GM06990 (cell line): ENCODE measurements at regions not wholly inside any gene's neighbourhood (a gene's known extent, or its start where the extent isn't known, plus 50 kb on each side); places are given as distances from the start of the nearest gene placed in this dataset.
"Not testable (repeated sequence)": the region's sequence is repeated elsewhere in the genome, so short reads cannot be mapped to it uniquely, and the experiment has no call there.

Source experiments
- DNase-seq: peaks from one replicate; pipeline ENCODE4 v3.0.0-alpha.2; 2011; ENCODE audit not compliant: insufficient read length; ENCODE audit errors: extremely low read depth
- H3K27me3 ChIP-seq: replicated peaks from 2 replicates; pipeline ENCODE4 v1.6.0; 2011; ENCODE audit warnings: low read length; ENCODE audit not compliant: control insufficient read depth, insufficient read depth
- H3K36me3 ChIP-seq: 2 replicates; pipeline ENCODE4 v1.5.1; 2011; ENCODE audit warnings: low read length; ENCODE audit not compliant: control insufficient read depth, insufficient read depth
- H3K4me3 ChIP-seq: replicated peaks from 2 replicates; pipeline ENCODE4 v1.5.1; 2011; ENCODE audit warnings: low read depth, mild to moderate bottlenecking, control low read depth, low read length
- CTCF ChIP-seq: IDR thresholded peaks from 2 replicates; pipeline ENCODE4 v1.5.1; 2011; ENCODE audit warnings: low read length, control low read depth, mild to moderate bottlenecking, inconsistent platforms; ENCODE audit not compliant: insufficient read depth, poor library complexity, severe bottlenecking

GRCh38 chr12:24631676-24632426 is 317.1 kb downstream of the BCAT1 start:
- TF ChIP-seq CTCF: no peak
- Histone ChIP-seq H3K4me3 (no peak overlapping the region), H3K36me3 (no peaks in the 10 kb centered on the region), H3K27me3 (no peaks in the 10 kb centered on the region)
- DNase-seq: no peak

- TF ChIP-seq CTCF: no peak
- no peak for DNase-seq
Measured at GRCh38 chr12:24630856-24631255, 318.0 kb downstream of the BCAT1 start.

GRCh38 chr12:24630446-24630845 is 318.5 kb downstream of the BCAT1 start:
- Histone ChIP-seq H3K27me3 (no peaks in the 10 kb centered on the region), H3K4me3 (no peak overlapping the region), H3K36me3 (no peaks in the 10 kb centered on the region)
- no peak for TF ChIP-seq CTCF
- DNase-seq: no peak

More at GRCh38 chr12:24630856-24631255, 318.0 kb downstream of the BCAT1 start:
- H3K36me3 ChIP-seq: no peaks in the 10 kb centered on the region
- H3K4me3 ChIP-seq: no peak overlapping the region
- H3K27me3 ChIP-seq: no peaks in the 10 kb centered on the region

- Histone ChIP-seq H3K36me3 (no peaks in the 10 kb centered on the region), H3K27me3 (no peaks in the 10 kb centered on the region), H3K4me3 (no peak overlapping the region)
- DNase-seq: no peak
- no peak for TF ChIP-seq CTCF
Measured at GRCh38 chr12:24625103-24625502, 323.8 kb downstream of the BCAT1 start.

GRCh38 chr12:24619954-24620353 is 328.9 kb downstream of the BCAT1 start:
- H3K4me3 ChIP-seq, DNase-seq, H3K27me3 ChIP-seq, H3K36me3 ChIP-seq: not testable (repeated sequence)

- Histone ChIP-seq H3K27me3 (no peaks in the 10 kb centered on the region), H3K4me3 (no peak overlapping the region), H3K36me3 (no peaks in the 10 kb centered on the region)
- no peak for DNase-seq
- no peak for TF ChIP-seq CTCF
Measured at GRCh38 chr12:24617471-24617870, 331.4 kb downstream of the BCAT1 start.
